CD4-positive, alpha-beta T cell treated with Interleukin-6 for 4 hours (primary cell): ENCODE measurements at regions not wholly inside any gene's neighbourhood (a gene's known extent, or its start where the extent isn't known, plus 50 kb on each side); places are given as distances from the start of the nearest gene placed in this dataset.
"Not testable (repeated sequence)": the region's sequence is repeated elsewhere in the genome, so short reads cannot be mapped to it uniquely, and the experiment has no call there.

Experiments used
- DNase-seq: peaks from one replicate; pipeline ENCODE4 v3.0.0-alpha.2; 2020; ENCODE audit warnings: mixed read lengths

- DNase-seq, result no peak
These were observed 957.8 kb downstream of the SLC4A3 start for GRCh38 chr2:220585241-220585640.

DNA sequence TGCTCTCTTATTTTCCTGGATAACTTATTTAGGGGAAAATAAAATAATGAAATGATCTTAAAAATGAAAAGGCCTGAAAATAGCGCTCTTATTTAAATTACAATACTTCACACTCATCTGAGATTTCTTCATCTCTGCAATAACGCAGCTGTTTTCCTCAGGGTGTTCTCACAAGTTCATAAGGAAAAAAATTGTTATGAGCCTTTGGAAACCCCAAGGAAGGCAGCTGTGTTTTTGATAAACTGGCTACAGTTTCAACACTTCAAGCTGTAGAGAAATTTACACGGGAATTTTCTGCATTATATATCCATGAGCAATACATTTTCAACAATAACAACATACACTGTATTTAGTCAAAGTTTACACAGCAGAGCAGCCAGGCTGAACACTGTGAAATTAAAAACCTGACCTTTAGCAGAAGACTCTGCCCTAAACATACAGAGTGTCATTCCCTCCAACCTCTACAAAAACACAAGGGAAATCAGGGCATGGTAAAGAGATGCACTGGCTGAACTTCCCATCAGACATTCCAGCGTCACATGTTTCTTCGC is 959.6 kb downstream of the SLC4A3 start:
- DNase-seq, result no peak

DNA sequence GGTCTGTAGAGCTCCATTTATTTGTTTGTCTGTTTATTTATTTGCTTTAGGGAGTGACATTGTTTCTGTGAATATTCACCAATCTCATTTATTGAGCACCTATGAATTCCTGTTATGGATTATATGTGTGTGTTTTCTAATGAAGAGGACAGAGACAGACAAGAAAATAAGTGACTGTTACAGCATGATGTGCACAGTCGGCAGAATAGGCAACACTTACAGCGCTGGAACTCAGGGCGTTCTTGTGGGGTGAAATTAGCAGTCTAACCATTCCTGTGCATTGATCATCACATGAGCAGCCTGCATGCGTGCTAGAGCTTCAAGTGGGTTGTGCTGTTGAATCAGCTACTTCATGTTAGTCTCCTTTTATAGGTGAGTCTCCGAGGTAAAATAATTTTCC is 960.7 kb downstream of the SLC4A3 start:
- no peak for DNase-seq

- DNase-seq, result no peak
These were observed 963.0 kb downstream of the SLC4A3 start for GRCh38 chr2:220590476-220590875.

- no peak for DNase-seq
These were observed 966.1 kb downstream of the SLC4A3 start for GRCh38 chr2:220593526-220593925.

- DNase-seq, result no peak
These were observed 970.4 kb downstream of the EPHA4 start for GRCh38 chr2:220601674-220602073.

GRCh38 chr2:220613004-220613403 is 959.1 kb downstream of the EPHA4 start:
- not testable (repeated sequence) for DNase-seq

DNA sequence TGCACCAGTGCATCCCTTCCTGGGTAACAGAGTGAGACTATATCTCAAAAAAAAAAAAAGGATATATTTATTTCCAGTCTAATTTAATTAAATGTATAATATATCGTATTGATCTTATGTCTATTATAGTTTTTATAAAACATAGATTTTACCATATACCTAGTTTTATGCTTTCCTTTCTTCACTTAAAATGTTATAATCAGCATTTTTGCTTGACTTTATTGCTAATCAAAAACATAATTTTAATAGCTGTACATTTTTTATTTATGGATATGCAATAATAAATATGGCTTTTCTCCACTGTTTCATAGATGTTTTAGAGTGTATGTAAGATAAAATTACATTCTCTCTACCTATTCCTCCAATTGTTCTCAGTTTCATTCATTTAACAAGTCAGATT is 958.0 kb downstream of the EPHA4 start:
- DNase-seq, result no peak

GRCh38 chr2:220619525-220620220 is 952.4 kb downstream of the EPHA4 start:
- no peak for DNase-seq

DNA sequence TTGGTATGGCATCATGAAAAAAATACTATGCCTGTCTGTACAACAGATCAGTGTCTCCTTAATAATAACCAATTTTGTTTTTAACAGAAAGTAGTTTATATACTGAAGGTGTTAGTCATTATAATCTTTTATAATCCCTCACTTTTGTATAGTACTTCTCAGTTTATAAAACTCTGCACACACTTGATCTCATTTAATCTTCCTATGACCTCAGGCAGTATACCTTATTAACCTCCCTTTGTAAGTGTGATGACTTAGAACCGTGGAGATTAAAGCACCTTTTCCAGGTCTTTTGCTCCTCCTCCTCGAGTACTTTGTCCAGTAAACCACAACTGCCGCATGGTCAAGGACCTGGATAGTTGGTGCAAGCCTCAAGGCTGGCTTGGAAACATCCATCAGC is 945.5 kb downstream of the EPHA4 start:
- no peak for DNase-seq

- no peak for DNase-seq
These were observed 943.9 kb downstream of the EPHA4 start for GRCh38 chr2:220628252-220628651.

DNA sequence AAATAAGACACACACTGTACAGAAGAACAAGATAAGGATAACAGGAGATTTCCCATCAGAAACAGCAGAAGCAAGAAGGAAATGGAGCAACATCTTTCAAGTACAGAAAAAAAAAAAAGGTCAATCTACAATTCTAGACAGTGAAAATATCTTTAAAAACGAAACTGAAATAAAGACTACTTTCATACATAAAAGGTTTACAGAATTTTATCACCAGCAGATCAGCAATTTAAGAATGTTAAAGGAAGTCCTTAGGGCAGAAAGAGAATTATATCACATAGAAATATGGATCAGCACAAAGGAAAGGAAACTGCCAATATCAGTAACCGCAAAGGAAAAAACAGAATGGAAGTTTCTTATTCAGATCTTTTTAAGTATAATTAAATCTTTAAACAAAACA is 931.0 kb downstream of the EPHA4 start:
- no peak for DNase-seq

DNA sequence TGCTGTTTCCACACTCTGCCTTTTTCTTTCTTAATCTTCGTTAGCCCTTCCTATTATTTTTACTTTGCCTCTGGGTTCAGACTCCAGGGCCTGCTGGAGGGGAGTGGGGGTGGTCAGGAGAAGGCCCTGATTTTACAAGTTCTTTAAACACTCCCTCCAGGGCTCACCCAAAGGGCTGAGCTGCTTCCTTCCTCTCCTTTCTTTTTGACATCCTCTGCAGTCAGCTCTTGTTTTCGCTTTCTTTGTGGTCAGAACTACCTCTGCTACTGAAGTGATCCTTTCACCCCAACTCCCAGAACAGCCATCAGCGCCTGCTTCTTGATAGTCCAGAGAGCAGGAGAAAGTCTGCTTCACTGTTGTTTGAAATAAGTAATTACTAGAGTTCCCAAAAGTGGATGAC is 925.7 kb downstream of the EPHA4 start:
- no peak for DNase-seq

DNA sequence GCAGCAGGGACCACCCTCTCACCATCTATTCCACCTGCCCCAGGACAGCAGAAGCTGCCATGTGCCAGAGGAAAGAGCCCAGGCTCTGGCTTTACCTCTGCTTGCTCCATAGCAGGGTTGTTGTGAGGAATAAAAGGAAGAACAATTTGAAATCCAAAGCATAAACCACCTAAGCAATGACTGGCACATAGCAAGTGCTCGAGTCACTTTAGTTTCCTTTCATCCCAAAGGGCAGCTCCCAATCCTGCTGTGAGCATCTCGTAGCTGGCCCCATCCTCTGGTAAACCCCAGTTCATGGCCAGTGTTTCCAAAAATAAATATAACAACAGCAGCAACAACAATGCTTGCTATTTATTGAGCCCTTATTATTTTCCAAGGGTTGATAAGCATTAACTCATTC is 923.5 kb downstream of the EPHA4 start:
- no peak for DNase-seq

DNA sequence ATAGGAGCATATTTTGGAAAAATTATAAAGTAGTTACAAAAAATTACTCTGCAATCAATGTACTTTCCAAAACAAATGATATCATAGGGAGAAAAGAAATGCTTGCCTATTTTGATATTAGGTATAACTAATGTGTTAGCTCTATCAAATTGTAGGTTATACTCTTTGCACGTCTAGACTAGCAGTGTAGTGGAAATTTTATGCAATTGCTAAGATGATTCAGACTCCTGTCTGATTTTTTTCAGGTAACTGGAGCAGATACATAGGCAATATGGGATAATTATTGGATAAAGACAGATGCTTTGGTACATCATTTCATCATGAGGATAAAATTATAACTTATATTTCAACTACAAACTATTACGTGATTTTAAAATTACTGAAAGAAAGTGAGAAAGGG is 918.3 kb downstream of the EPHA4 start:
- DNase-seq, result no peak

DNA sequence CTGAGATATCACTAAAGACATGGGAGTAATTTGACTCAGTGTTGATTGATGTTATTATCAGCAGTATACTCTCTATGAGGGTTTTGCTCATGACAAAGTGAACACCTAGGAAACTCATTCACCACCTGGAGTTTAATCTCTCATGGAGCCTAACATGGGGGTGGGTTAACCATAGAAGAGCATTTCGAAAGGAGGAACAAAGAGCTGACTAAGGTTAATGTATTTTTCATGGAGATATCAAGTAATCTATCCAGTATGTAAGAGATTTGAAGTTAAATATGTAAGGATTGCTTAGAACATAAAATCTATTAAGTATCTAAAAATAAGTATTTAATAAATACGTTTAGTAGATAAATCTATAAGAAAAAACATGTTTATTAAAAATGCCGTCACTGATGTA is 917.8 kb downstream of the EPHA4 start:
- DNase-seq, result no peak

- DNase-seq, result no peak
These were observed 911.6 kb downstream of the EPHA4 start for GRCh38 chr2:220660277-220661145.

GRCh38 chr2:220662431-220662830 is 909.7 kb downstream of the EPHA4 start:
- no peak for DNase-seq

DNA sequence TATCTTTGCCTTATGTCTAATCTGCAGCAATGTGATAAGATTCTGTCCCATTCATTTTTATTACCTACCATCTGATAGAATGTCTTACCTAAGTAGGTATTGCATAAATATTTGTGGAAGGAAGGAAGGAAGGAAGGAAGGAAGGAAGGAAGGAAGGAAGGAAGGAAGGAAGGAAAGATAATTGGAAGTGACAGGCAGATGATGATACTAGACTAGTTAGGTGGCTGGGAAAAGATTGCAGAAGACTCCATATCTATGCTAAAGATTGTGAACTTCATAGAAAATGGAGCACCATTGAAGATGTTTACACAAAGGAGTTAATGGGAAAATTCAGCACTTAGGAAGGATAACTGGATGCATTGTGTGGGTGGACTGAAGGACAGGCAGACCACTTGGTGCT is 909.0 kb downstream of the EPHA4 start:
- no peak for DNase-seq

DNA sequence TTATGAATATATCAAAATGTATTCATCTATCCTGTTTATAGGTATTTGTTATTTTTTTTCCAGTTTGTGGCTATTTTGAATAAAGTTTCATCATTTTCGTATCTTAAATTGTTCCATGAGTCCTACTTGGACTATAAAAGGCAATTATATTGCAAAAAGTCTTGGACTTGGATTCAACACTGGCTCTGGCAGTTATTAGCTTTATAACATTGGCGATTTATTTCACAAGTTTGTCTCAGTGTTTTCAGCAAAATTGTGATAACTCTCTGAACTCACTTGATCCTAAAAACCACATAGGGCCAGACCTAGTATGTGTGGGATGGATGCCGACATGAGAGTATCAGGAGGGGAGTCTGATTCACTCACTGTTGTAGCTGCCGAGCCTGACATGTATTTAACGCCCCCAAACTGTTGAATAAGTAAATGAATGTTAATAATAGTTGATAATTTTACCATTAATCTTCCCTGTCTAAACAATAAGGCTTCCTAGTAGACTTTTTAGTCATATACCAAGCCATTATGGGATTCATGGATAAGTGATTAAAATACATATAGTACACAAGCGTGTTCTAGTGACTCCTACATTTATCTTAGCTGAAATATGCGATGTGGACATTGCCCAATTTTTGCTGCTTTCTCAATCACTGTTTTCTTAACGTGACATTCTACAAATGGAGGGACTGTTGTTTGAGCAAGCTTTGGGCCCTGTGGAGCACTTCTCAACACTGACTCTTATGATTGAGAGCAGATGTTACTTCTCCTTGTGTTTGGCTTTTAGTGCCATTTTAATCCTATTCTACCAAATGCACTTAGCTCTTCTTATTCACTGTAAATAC is 907.6 kb downstream of the EPHA4 start:
- no peak for DNase-seq

DNA sequence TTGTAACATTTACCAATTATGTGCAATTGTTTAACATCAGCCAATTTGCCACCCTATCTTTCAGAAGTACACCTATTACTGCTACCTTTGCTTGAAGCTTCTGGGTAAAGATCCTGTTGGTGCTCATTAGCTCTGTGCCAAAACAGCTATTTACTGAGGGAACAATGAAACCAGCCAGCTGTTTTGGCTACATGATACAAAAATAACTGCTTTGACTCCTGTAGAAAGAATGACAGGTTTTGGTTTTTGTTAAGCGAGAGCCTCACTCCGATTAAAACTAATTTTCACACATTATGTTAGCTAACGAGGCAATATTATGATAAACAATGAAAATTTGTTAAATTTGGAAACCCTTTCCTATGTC is 907.0 kb downstream of the EPHA4 start:
- no peak for DNase-seq

DNA sequence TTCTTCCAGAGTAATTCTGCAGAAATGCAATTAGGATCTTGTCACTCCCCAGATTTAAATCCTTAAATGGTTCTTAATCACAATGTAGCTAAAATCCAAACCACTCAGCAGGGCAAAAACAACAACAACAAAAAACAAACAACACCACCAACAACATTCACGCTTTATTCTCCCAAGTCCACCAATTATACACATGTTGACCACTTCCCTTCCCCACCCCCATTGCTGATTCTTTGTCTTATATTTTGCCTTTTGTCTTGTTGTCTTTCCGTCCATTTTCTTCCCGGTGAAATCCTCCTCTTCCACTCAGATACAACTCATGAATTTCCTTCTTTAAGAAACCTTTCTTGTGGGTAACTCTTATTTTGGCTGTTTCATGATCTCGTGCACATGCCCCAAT is 902.8 kb downstream of the EPHA4 start:
- DNase-seq, result no peak

GRCh38 chr2:220670511-220670910 is 901.6 kb downstream of the EPHA4 start:
- no peak for DNase-seq
